ENCODE measurements at regions not wholly inside any gene's neighbourhood (a gene's known extent, or its start where the extent isn't known, plus 50 kb on each side); places are given as distances from the start of the nearest gene placed in this dataset.

- no peak for TF ChIP-seq CTCF (IDR thresholded peaks at IDR 0.05)
- TF ChIP-seq POLR2A (IDR thresholded peaks at IDR 0.05; ENCODE audit: low read depth), result no peak
- TF ChIP-seq EP300 (IDR thresholded peaks at IDR 0.05), result no peak
- TF ChIP-seq POLR2AphosphoS5 (IDR thresholded peaks at IDR 0.05), result no peak
Observed at GRCh38 chr15:92224843-92225242, 168.8 kb upstream of the ST8SIA2 start.
